Stimulated activated CD4-positive, alpha-beta T cell treated with anti-CD3 and anti-CD28 coated beads, Interleukin-12 subunit alpha, Interleukin-12 subunit beta, amount 100 ng/mL, for 48 hours (primary cell): ENCODE measurements at regions not wholly inside any gene's neighbourhood (a gene's known extent, or its start where the extent isn't known, plus 50 kb on each side); places are given as distances from the start of the nearest gene placed in this dataset.
"Not testable (repeated sequence)": the region's sequence is repeated elsewhere in the genome, so short reads cannot be mapped to it uniquely, and the experiment has no call there.

Experiments
- DNase-seq, 3 donors: peaks; one replicate each; pipeline ENCODE4 v3.0.0-alpha.2; 2020; ENCODE audit warnings: low read depth in 2 of 3, low spot score in 1 of 3

DNA sequence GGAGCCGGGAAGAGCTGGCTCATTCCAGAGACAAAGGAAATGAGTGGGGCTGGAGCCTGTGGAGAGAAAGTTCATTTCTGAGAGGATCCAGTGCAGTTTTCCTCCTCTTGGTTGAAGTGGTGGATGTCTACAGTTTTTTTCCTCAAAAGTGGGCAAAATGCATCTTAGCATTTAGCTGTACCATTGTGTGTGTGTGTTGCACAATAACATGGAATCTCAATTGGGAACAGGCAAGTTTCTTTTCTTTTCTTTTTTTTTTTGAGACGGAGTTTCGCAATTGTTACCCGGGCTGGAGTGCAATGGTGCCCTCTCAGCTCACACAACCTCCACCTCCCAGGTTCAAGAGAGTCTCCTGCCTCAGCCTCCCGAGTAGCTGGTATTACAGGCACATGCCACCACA, 101.5 kb upstream of the UBE2E1 start:
- DNase-seq: no peak

DNA sequence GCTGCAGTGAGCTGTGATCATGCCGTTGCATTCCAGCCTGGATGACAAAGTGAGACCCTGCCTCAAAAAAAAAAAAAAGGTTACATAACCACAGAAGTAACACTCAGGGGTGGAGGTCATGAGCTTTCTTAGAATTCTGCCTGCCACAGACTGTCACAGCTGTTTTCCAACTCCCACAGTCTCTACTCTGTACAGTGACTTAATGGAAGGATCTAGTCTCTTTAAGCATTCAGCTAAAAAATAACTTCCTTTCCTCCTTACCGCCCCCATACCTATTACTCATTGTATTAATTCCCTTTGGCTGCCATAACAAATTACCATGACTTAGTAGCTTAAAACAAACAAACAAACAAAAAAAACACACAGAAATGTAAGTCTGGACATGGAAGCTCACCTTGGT, 99.6 kb upstream of the UBE2E1 start:
- DNase-seq: no peak

DNA sequence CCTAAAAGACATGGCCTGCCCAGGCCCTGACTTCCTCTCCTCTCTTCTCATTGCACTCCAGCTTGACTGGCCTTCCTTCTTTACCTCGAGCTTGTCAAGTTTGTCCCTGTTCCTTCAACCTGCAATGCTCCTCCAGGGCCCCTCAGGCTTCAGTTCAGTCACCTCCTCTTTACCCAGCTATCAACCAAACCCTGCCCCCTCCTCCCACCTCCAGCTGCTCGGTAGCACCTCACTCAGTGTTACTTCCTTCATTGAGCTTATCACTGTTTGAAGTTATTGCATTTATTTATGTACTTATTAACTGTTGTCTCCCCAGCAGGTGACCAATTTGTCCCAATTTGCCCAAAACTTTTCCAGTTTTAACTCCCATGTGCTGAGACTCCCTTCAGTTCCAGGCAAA, 95.8 kb upstream of the UBE2E1 start:
- no peak for DNase-seq

DNA sequence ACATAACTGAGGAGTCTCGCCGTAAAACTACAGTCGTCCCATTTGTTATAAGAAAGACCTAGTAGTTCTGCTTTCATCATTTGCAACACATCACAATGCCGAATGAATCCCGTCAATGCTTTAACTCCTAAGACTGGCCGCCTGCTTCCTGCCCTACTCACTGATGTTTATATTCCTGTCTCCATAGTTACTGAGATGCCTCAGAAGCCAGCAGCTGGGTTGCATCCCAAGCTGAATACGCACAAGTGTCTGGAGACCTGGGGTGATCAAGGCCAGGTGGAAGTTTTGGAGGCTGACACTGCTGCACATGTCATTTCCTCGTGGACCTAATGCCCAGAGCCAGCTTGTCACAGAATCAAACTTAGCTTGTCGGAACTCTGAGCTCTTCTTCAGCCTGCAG, 95.2 kb upstream of the UBE2E1 start:
- DNase-seq: no peak

DNA sequence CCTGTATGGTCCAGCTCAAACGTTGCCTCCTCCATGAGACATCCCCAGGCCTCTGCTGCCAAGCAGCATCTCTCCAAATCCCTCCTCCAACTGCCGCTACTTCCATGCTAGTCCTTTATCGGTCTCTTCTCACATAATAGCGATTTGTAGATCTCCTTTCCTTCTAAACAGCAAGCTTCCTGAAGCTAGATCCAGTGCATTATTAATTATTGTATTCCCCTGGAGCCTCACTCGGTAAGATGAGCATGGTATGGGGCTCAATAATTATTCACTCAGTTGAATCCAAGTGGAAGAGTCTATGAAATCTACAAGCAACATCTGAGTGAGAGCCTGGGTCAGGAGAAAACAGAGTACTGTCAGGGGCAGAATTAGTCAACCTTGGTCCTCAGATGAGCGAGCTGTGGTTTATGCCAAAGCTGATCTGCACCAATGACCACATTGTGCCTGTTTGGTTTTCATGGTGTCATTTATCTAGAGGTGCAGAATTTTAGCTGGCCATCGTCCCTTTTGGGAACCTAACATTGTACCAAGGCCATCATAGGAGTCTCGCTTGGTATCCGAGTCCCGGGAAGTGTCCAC, 93.8 kb upstream of the UBE2E1 start:
- no peak for DNase-seq

DNA sequence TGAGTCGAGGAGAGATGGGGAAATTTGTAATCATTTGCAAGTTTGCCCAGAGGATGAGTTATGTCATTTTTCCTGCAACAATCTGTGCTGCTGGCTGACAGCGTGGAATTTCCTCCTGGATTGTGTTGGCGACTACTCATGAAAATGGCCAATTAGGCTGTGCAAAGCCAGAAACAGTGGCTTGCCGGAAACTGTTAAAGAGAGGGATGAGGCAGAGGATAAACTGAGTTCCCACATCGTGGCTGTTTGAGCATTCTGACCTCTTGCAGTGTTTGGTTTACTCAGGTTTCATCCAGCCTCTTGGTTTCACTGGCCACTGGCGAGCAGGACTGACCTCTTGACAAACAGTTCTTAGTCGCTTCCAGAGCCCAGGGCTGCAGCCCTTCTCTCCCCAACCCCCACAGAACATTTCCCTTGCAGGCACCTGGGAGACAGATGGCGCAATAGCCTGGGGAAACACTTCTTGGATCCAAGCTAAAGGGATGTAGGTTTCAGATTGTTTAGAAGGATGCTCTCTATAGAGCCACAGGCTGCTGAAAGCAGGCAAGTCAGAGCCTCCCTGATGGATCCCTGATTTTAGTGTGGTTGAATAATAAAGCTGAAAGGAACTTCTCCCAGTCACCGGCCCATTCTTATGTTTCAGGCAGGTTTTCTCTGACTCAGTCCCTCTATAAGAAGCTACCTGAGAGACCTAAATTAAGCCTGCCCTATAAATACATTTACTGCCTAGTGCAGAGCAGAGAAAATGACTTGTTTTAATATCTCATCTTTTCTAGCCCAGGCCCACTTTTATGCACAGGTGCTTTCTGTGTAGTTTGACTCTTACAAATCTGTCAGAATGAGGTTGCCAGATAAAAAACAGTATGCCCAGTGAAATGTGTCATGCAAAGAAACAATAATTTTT, 92.8 kb upstream of the UBE2E1 start:
- DNase-seq: no peak

DNA sequence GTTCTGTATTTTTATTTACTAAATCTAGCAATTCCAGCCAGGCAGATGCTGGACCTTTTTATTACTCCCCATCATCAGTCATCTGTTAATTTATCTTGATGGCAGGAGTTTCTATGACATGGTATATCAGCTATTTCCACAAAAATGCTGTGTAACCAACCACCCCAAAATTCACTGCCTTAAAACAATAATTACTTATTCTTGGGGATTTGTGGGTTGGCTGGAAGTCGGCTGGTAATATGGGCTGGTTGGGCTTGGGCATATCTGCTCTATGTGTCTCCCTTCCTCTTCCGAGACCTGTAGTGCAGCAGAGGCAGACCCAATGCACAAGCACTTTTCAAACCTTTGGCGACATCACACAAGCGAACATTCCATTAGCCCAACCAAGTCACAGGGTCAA, 92.1 kb upstream of the UBE2E1 start:
- DNase-seq: no peak

DNA sequence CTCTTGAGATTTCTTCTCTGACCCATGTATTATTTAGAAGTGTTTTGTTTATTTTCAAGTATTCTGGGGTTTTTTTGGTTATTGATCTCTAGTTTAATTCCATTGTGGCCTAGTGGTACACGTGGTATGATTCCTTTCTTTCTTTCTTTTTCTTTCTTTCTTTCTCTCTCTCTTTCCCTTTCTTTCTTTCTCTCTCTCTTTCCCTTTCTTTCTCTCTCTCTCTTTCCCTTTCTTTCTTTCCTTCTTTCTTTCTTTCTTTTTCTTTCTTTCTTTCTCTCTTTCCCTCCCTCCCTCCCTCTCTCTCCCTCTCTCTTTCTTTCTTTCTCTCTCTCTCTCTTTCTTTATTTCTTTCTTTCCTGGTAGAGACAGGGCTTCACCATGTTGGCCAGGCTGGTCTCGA, 85.7 kb upstream of the UBE2E1 start:
- no peak for DNase-seq

DNA sequence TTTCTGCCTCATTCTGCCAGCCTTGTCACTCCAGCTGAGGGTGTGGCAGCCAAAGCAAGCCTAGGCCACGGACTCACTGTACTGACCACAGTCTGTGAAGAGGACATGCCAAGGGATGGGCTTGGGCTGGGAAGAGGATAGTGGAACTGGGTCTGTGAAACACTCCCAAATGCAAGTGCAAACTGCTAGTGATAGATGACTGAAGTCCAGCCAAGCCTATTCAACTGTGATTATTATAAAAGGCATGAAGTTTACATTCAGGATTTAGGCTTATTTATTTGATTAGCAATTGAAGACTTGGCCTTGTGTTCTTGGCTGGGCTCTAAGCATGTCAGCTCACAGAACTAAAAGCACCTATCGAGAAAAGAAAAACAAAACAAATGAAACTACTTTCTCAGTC, 84.9 kb upstream of the UBE2E1 start:
- no peak for DNase-seq

DNA sequence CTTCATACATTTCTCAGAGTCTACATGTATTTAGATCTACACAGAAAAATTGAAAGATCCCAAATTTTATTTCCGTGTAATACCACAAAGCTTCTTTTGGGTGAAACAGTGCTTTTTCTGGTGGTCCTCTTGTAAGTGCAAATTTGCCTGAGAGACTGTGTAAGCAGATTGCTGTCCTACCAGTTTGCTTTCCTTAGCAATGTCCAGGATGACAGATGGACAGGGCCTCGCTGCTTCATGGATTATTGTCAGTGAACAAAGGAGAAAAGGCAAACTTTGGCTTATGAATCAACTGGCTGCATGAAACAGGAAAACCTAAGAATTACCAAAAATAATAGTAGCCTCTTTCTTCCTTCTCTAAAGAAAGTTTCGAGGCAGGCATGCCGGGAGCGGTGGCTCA, 82.6 kb upstream of the UBE2E1 start:
- DNase-seq: no peak

DNA sequence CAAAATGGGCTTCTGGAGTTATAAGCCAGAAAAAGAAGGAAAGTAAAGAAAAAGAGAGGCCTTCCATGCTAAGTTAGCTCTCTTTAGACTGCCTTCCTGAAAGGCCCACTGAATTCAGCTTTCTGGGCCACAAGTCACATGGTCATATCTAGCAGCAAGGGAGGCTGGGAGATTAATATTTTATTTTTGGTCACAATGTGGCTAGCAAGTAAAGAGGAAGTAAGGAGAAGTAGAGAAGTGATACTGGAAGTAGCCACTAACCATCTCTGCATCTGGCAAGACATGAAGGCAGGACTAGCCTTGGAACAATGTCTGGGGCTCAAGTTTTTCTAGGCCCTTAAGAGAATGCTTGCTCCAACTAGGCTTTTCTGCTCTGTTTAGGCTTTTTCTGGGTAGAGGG, 81.8 kb upstream of the UBE2E1 start:
- no peak for DNase-seq

DNA sequence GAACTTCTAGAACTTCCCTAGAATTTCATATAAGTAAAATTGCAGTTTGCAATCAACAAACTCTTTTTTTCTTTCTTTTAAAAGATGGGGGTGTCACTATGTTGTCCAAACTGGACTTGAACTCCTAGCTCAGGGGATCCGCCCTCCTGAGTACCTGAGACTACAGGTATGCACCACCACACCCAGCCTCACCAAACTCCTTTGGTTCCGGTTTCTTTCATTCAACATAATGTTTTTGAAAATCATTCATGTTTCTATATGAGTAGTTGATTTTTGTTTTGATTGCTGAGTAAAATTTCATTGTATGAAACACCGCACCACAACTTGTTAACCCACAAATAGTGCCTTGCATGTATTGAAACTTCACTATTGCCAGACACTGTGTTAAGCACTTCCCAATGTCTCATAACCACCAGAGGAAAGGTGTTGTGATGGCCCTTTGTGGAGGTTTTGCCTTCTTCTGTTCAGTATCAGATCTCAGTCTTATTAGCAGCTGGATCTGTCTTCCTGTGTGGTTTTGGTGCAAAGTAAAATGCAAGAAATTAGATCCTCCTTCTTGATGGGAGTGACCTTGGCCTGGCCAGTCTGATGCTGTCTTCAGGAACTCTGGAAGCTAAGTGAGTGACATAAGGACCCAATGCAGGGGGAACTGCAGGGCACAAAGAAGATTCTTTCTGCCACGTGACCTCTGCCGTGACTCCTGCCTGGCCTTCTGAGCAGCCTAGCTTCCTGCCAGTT, 78.8 kb upstream of the UBE2E1 start:
- DNase-seq: peak in 1 of 3 donors; percentile 10

DNA sequence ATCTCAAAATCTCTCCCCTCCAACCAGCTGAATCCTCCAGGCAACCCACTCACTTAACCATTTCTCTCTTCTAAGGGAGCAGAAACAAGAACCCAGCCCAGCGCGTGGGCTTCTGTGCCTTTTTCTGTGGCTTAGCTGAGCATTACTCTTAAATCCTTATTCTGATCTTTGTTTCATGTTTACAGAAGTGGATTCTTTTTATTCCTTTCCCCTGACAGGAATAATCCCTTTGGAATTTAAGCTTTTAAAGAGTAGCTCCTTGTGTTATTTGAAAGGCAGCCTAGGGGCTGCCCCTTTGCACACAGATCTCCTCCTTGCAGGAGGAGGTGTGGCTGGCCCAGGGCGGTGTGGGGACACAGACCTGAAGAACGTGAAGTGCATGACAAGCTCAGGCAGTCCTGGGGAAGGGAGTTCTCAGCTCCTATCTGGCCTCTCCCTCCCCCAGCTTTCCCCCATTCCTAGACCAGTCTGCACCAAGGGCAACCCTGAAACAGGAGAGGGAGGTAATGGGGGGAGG, 77.1 kb upstream of the UBE2E1 start:
- DNase-seq: no peak

DNA sequence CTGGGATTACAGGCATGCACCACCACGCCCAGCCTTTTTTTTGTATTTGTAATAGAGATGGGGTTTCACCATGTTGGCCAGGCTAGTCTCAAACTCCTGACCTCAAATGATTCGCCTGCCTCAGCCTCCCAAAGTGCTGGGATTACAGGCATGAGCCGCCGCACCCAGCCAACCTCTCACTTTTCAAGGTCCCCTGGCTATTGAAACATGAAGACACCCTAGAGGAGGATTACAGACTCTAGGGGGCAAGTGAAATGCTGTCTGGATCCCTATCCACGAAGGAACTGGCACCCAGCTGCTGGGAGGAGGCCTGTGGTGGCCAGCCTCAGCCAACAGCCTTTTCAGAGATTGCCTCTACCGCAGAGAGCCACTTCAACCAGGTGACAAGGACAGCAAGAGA, 76.4 kb upstream of the UBE2E1 start:
- DNase-seq: not testable (repeated sequence)

DNA sequence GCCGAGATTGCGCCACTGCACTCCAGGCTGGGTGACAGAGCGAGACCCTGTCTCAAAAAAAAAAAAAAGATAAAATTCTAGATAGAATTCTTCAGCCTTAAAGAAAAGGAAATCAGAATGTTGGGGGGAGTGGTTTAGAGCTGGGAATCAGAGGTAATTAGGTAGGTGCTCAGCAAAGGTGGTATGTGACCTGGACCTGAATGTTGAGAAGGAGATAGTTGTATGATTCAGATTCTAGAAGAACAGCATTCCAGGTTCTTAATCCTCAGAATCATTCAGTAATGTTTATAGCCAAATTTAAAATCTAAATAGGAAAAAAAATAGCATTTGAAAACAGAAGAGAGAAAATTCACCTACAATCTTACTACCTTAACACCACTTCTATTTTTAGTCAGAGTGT, 71.3 kb upstream of the UBE2E1 start:
- no peak for DNase-seq

DNA sequence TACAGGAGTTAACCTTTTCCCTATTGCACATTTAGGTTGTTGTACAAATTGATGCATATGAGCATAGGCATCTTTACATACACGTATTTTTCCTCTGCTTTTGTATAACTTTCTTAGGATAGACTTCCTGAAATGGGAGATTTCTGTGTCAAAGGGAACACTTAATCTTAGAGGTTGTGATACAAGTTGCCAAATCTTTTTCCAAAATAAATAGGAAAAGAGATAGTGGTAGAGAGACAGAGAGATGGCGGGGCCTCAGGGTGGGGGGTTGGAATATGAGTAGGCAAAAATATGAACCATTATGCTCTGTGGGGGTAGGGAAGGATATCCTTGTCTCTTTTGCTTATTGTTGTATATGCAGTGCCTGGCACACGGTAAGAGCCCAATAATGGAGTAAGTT, 70.7 kb upstream of the UBE2E1 start:
- no peak for DNase-seq

DNA sequence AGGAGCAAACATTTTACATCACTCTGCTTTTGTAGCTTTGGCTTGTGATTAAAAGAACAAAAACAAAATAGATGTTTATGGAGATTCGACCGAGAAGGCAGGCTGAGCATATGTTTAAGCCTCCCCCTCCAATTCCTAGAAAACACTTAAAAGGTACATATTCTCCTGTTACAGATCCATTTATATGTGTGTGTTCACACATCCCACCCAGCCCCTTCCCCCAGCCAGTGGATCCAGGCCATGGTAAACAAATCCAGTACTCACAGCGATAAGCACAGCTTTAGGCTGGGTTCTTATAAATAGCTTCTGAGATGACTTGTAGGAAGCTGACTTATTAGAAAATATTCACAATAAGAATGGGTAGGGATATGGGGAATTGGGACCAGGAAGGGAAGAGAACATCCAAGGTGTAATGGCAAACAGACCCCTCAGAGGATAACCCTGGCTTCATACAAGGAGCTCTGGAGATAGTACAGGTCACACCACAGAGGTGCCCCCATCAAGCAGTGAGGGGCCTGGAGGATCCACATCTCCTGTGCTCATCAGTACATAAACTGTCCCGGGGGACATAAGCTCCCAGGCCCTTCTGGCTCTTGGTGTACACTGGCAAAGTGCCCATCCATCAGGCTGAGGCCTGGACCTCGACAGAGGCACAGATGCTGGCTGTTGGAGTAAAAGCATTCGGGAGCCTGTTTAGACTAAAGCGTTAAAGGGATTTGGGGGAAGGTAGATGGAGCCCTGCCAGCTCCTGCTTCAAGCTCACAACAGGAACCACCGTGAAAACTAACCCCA, 70.0 kb upstream of the UBE2E1 start:
- DNase-seq: no peak

DNA sequence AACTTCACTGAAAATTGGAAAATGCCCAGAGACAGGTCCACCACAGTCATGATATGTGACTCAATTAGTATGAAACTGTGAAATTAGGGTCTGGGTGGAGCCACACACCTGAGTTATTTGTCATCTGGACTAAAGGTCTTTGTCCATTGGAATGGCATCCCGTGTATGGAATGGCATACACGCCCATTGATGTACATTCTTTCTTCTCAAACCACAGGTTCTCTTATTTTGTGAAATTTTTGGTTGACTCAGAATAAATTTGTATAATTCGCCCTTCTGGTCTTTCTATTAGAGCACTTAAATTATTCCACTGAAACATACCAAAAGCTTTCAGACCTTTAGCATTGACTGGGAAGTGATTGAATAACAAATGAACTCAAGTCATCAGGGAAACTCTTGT, 66.8 kb upstream of the UBE2E1 start:
- no peak for DNase-seq

DNA sequence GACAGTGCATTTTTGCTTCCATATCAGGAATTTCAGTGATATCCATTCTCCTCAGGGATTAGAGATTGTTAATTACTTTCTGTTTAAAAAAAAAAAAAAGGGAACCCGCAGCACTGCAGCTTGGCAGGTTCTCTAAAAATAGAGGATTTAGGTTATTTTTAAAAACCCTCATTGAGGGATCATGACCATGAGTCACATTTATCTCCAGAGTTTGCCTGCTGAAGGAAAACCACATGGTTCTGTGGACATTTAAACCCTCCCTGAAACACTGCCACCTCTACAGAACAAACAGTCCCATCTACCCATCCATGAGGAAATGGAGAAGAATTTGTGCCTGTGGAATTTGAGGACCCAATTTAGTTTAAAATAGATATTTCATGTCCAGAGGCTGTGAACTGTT, 66.2 kb upstream of the UBE2E1 start:
- DNase-seq: no peak

DNA sequence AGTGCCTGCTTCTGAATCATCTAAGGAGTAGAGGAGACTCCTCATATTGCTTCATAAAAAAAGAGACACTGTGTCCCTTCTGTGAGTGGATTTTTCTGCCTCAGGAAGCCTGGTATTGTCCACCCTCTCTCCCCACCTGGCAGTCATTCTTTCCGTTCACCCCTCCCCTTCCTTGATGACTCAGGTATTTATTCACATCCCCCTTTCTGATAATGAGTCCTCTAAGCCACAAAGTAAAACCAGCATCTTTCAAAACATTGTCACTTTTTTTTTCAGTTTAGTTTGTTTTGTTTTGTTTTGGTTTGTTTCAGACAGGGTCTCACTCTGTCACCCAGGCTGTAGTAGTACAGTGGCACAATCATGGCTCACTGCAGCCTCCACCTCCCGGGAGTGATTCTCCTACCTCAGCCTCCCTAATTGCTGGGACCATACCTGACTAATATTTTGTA, 65.2 kb upstream of the UBE2E1 start:
- peak in 2 of 3 donors; percentile 26 to 34 for DNase-seq

DNA sequence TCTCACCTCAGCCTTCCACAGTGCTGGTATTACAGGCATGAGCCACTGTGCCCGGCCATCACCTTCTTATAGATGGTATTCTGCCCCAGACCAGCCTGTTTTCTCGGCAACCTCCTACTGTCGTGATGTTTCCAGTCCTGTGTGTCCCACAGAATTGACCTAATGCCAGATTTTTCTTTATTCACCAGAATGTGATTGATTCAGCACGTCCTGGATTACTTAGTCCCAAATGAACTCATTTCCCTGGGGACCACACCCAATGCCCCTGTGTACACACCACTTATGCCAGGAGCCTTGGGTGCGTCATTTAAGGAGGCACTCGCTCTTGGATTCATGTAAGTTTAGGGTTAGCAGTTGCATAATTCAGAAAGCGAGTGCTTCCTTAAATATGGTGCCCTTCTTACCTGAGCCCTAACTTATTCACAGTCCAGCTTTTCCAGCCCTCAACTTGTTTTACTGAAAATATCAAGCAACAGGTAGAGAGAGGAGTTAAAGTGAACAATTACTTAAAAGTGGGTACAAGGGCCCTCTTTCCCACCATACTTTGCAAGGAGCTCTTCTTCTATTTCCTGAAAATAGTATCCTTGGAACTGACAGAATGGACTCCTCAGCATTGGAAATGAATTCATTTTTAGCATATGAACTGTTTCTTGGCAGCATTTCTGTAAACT, 64.6 kb upstream of the UBE2E1 start:
- no peak for DNase-seq
